Peyer's patch (tissue), 4 donors: ENCODE measurements at regions not wholly inside any gene's neighbourhood (a gene's known extent, or its start where the extent isn't known, plus 50 kb on each side); places are given as distances from the start of the nearest gene placed in this dataset.

Source experiments
- DNase-seq, 3 donors: peaks; one replicate each; pipeline ENCODE4 v3.0.0-alpha.2; 2017 to 2019
- H3K27ac ChIP-seq, 4 donors: fragments of 200-600 bp; sonication (generic); one replicate each; pipeline ENCODE4 v1.5.1; 2016 to 2019
- H3K27me3 ChIP-seq, 2 donors: fragments of 200-600 bp; sonication (generic); one replicate each; pipeline ENCODE4 v1.5.1; 2019
- H3K36me3 ChIP-seq, 3 donors: fragments of 200-600 bp; sonication (generic); one replicate each; pipeline ENCODE4 v1.5.1; 2016 to 2019
- H3K4me1 ChIP-seq, 4 donors: fragments of 200-600 bp; sonication (generic); one replicate each; pipeline ENCODE4 v1.5.1; 2016 to 2019
- H3K4me3 ChIP-seq, 4 donors: fragments of 200-600 bp; sonication (generic); 1 replicate in 3 of 4; 2 replicates in 1 of 4; pipeline ENCODE4 v1.5.1; 2016 to 2019; ENCODE audit warnings: mild to moderate bottlenecking in 1 of 4
- H3K9me3 ChIP-seq, 4 donors: fragments of 200-600 bp; sonication (generic); one replicate each; pipeline ENCODE4 v1.5.1; 2016 to 2019; ENCODE audit warnings: mild to moderate bottlenecking in 1 of 4
- CTCF ChIP-seq, 6 experiments: fragments of 450-650 bp in 4 of 6; fragments of 200-600 bp in 2 of 6; sonication (generic) in 1 of 6; IDR thresholded peaks; one replicate each; pipeline ENCODE4 v1.5.1; 2017 to 2019; ENCODE audit warnings: antibody characterized with exemption in 6 of 6, mild to moderate bottlenecking in 3 of 6, moderate library complexity in 1 of 6
- POLR2A ChIP-seq, 2 donors: fragments of 450-650 bp; IDR thresholded peaks; one replicate each; pipeline ENCODE4 v1.5.1; 2017; ENCODE audit warnings: antibody characterized with exemption in 2 of 2, mild to moderate bottlenecking in 2 of 2, moderate library complexity in 2 of 2

- TF ChIP-seq CTCF (IDR thresholded peaks at IDR 0.05) (no peak), POLR2A (IDR thresholded peaks at IDR 0.05) (no peak)
- no peak overlapping the region for H3K27ac ChIP-seq
- no peak overlapping the region for H3K4me3 ChIP-seq
- H3K36me3 ChIP-seq, result no peaks in the 10 kb centered on the region
- H3K9me3 ChIP-seq, result no peaks in the 10 kb centered on the region
- peak in 1 of 3 donors; percentile 27 for DNase-seq
- no peaks in the 10 kb centered on the region for H3K27me3 ChIP-seq
- peaks cover 0 to 7% (median 0%) of the 10 kb centered on the region in 4 donors for H3K4me1 ChIP-seq
Measured at GRCh38 chr10:78333362-78334143, 299.9 kb downstream of the RPS24 start.

- Histone ChIP-seq H3K9me3 (no peaks in the 10 kb centered on the region), H3K36me3 (no peaks in the 10 kb centered on the region), H3K4me1 (peaks cover 0 to 7% (median 0%) of the 10 kb centered on the region in 4 donors), H3K27me3 (no peaks in the 10 kb centered on the region), H3K27ac (no peak overlapping the region), H3K4me3 (no peak overlapping the region)
- DNase-seq, result no peak
- TF ChIP-seq POLR2A (IDR thresholded peaks at IDR 0.05) (no peak), CTCF (IDR thresholded peaks at IDR 0.05) (no peak)
Measured at GRCh38 chr10:78335371-78335690, 301.7 kb downstream of the RPS24 start.

- Histone ChIP-seq H3K36me3 (no peaks in the 10 kb centered on the region), H3K4me1 (peaks cover 0 to 7% (median 0%) of the 10 kb centered on the region in 4 donors), H3K27me3 (no peaks in the 10 kb centered on the region), H3K27ac (peak overlapping the region in 1 of 4 donors; percentile 26), H3K9me3 (no peaks in the 10 kb centered on the region), H3K4me3 (no peak overlapping the region)
- DNase-seq, result peak in 2 of 3 donors; percentile 37 to 42
- no peak for TF ChIP-seq POLR2A (IDR thresholded peaks at IDR 0.05)
- no peak for TF ChIP-seq CTCF (IDR thresholded peaks at IDR 0.05)
Measured at GRCh38 chr10:78335691-78336401, 302.2 kb downstream of the RPS24 start.

GRCh38 chr10:78336402-78336791 is 302.7 kb downstream of the RPS24 start:
- peak overlapping the region in 1 of 4 donors; percentile 26 for H3K27ac ChIP-seq

GRCh38 chr10:78337016-78337415 is 303.4 kb downstream of the RPS24 start:
- peak in 2 of 3 donors; percentile 9 to 13 for DNase-seq
- no peak for TF ChIP-seq CTCF (IDR thresholded peaks at IDR 0.05)
- no peak for TF ChIP-seq POLR2A (IDR thresholded peaks at IDR 0.05)
- peaks cover 0 to 7% (median 0%) of the 10 kb centered on the region in 4 donors for H3K4me1 ChIP-seq
- H3K27ac ChIP-seq, result no peak overlapping the region
- no peaks in the 10 kb centered on the region for H3K9me3 ChIP-seq
- H3K4me3 ChIP-seq, result no peak overlapping the region
- no peaks in the 10 kb centered on the region for H3K27me3 ChIP-seq
- no peaks in the 10 kb centered on the region for H3K36me3 ChIP-seq

More at GRCh38 chr10:78336402-78336791, 302.7 kb downstream of the RPS24 start:
- Histone ChIP-seq H3K36me3 (no peaks in the 10 kb centered on the region), H3K9me3 (no peaks in the 10 kb centered on the region), H3K4me3 (no peak overlapping the region), H3K27me3 (no peaks in the 10 kb centered on the region), H3K4me1 (peaks cover 0 to 7% (median 0%) of the 10 kb centered on the region in 4 donors)
- DNase-seq, result peak in 2 of 3 donors; percentile 26 to 34
- TF ChIP-seq CTCF (IDR thresholded peaks at IDR 0.05) (no peak), POLR2A (IDR thresholded peaks at IDR 0.05) (no peak)
